ENCODE measurements at regions not wholly inside any gene's neighbourhood (a gene's known extent, or its start where the extent isn't known, plus 50 kb on each side); places are given as distances from the start of the nearest gene placed in this dataset.

- no peak overlapping the region for H3K4me3 ChIP-seq
- TF ChIP-seq CTCF (IDR thresholded peaks at IDR 0.05; ENCODE audit: control extremely low read depth, extremely low read depth), result no peak
- peaks cover 0 to 3% (median 0%) of the 10 kb centered on the region in 4 donors for H3K9me3 ChIP-seq (ENCODE audit: control insufficient read depth in 4 of 4, insufficient read depth in 3 of 4, low read length in 3 of 4)
- no peak overlapping the region for H3K9ac ChIP-seq (ENCODE audit: insufficient read depth in 1 of 2, low read length in 2 of 2)
- WGBS, 2 donors, result 73 to 88% methylated on average over 1 of the region's 1 CpG
- H3K27me3 ChIP-seq (ENCODE audit: control insufficient read depth in 3 of 3, insufficient read depth in 3 of 3, low read length in 2 of 3), result no peaks in the 10 kb centered on the region
- ATAC-seq (ENCODE audit: insufficient read depth, low FRiP score) (no peak), DNase-seq (no peak)
- H3K4me1 ChIP-seq (ENCODE audit: control insufficient read depth in 5 of 5, insufficient read depth in 5 of 5, low read length in 5 of 5), result no peaks in the 10 kb centered on the region
- no peaks in the 10 kb centered on the region for H3K36me3 ChIP-seq (ENCODE audit: control insufficient read depth in 4 of 4, insufficient read depth in 4 of 4, low read length in 4 of 4)
- H3K27ac ChIP-seq (ENCODE audit: low read depth in 1 of 2, low read length in 1 of 2), result no peak overlapping the region
Measured at GRCh38 chr4:178070163-178070562, 627.9 kb upstream of the AGA start.

- TF ChIP-seq CTCF (IDR thresholded peaks at IDR 0.05; ENCODE audit: control extremely low read depth, extremely low read depth), result no peak
- Histone ChIP-seq H3K27me3 (ENCODE audit: control insufficient read depth in 3 of 3, insufficient read depth in 3 of 3, low read length in 2 of 3) (no peaks in the 10 kb centered on the region), H3K36me3 (ENCODE audit: control insufficient read depth in 4 of 4, insufficient read depth in 4 of 4, low read length in 4 of 4) (no peaks in the 10 kb centered on the region), H3K9me3 (ENCODE audit: control insufficient read depth in 4 of 4, insufficient read depth in 3 of 4, low read length in 3 of 4) (no peaks in the 10 kb centered on the region), H3K4me1 (ENCODE audit: control insufficient read depth in 5 of 5, insufficient read depth in 5 of 5, low read length in 5 of 5) (no peaks in the 10 kb centered on the region), H3K4me3 (no peak overlapping the region), H3K27ac (ENCODE audit: low read depth in 1 of 2, low read length in 1 of 2) (no peak overlapping the region), H3K9ac (ENCODE audit: insufficient read depth in 1 of 2, low read length in 2 of 2) (no peak overlapping the region)
- ATAC-seq (ENCODE audit: insufficient read depth, low FRiP score) (no peak), DNase-seq (no peak)
- 62 to 86% methylated on average over 1 of the region's 1 CpG for WGBS, 2 donors
Measured at GRCh38 chr4:178080312-178080711, 638.1 kb upstream of the AGA start.

- WGBS, 2 donors, result 66 to 73% methylated on average over 2 of the region's 2 CpGs
- H3K9me3 ChIP-seq (ENCODE audit: control insufficient read depth in 4 of 4, insufficient read depth in 3 of 4, low read length in 3 of 4), result no peaks in the 10 kb centered on the region
- no peak overlapping the region for H3K9ac ChIP-seq (ENCODE audit: insufficient read depth in 1 of 2, low read length in 2 of 2)
- H3K36me3 ChIP-seq (ENCODE audit: control insufficient read depth in 4 of 4, insufficient read depth in 4 of 4, low read length in 4 of 4), result no peaks in the 10 kb centered on the region
- H3K4me3 ChIP-seq, result no peak overlapping the region
- no peak for TF ChIP-seq CTCF (IDR thresholded peaks at IDR 0.05; ENCODE audit: control extremely low read depth, extremely low read depth)
- H3K4me1 ChIP-seq (ENCODE audit: control insufficient read depth in 5 of 5, insufficient read depth in 5 of 5, low read length in 5 of 5), result no peaks in the 10 kb centered on the region
- ATAC-seq (ENCODE audit: insufficient read depth, low FRiP score) (no peak), DNase-seq (no peak)
- H3K27me3 ChIP-seq (ENCODE audit: control insufficient read depth in 3 of 3, insufficient read depth in 3 of 3, low read length in 2 of 3), result no peaks in the 10 kb centered on the region
- no peak overlapping the region for H3K27ac ChIP-seq (ENCODE audit: low read depth in 1 of 2, low read length in 1 of 2)
Measured at GRCh38 chr4:178081176-178081575, 638.9 kb upstream of the AGA start.

- no peaks in the 10 kb centered on the region for H3K9me3 ChIP-seq (ENCODE audit: control insufficient read depth in 4 of 4, insufficient read depth in 3 of 4, low read length in 3 of 4)
- H3K4me3 ChIP-seq, result no peak overlapping the region
- 81 to 85% methylated on average over 3 of the region's 3 CpGs for WGBS, 2 donors
- H3K9ac ChIP-seq (ENCODE audit: insufficient read depth in 1 of 2, low read length in 2 of 2), result no peak overlapping the region
- no peak for TF ChIP-seq CTCF (IDR thresholded peaks at IDR 0.05; ENCODE audit: control extremely low read depth, extremely low read depth)
- H3K27me3 ChIP-seq (ENCODE audit: control insufficient read depth in 3 of 3, insufficient read depth in 3 of 3, low read length in 2 of 3), result no peaks in the 10 kb centered on the region
- DNase-seq (no peak), ATAC-seq (ENCODE audit: insufficient read depth, low FRiP score) (no peak)
- H3K4me1 ChIP-seq (ENCODE audit: control insufficient read depth in 5 of 5, insufficient read depth in 5 of 5, low read length in 5 of 5), result no peaks in the 10 kb centered on the region
- no peak overlapping the region for H3K27ac ChIP-seq (ENCODE audit: low read depth in 1 of 2, low read length in 1 of 2)
- H3K36me3 ChIP-seq (ENCODE audit: control insufficient read depth in 4 of 4, insufficient read depth in 4 of 4, low read length in 4 of 4), result no peaks in the 10 kb centered on the region
Measured at GRCh38 chr4:178081896-178082295, 639.7 kb upstream of the AGA start.
